ENCODE measurements at regions not wholly inside any gene's neighbourhood (a gene's known extent, or its start where the extent isn't known, plus 50 kb on each side); places are given as distances from the start of the nearest gene placed in this dataset.

DNA sequence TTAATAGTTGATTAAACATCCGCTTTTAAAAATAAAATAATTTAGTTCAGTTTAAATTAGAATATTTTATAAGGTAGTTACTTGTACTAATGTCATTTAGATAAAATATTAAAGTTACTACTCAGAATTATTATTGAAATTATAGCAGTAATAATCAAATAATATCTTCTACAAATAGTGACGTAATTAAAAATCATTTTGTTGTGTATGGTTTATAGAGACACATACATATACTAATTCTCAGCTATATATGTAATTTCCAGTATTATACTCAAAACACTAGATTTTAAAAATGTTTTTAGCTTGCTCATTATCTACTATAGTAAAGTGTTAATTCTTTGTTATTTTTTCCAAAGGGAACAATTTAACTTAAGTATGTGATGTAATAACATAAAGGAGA, 435.2 kb upstream of the MANEA start:
- ChIA-PET CTCF (no interaction called here), RAD21 (ENCODE audit: low non-redundant PET in 1 of 2, low total read pairs in 2 of 2, uncharacterized antibody in 2 of 2, unreplicated experiment in 2 of 2) (no interaction called here), POLR2A (no interaction called here)
- H4K20me1 ChIP-seq (ENCODE audit: insufficient read depth), result no peaks in the 10 kb centered on the region
- DNase-seq (ENCODE audit: low read depth, low spot score) (no peak), ATAC-seq (no peak)
- no peaks in the 10 kb centered on the region for H3K27me3 ChIP-seq (ENCODE audit: insufficient read depth, low read length)
- H3K9me3 ChIP-seq (ENCODE audit: control insufficient read depth in 1 of 2, insufficient read depth in 1 of 2, low read depth in 1 of 2, low read length in 2 of 2), result no peaks in the 10 kb centered on the region
- BruUV-seq (replicated peaks), result no TSS peak
- H3K36me3 ChIP-seq (ENCODE audit: control insufficient read depth in 1 of 2, insufficient read depth in 2 of 2, low read length in 2 of 2), result no peaks in the 10 kb centered on the region
- H2AFZ ChIP-seq (ENCODE audit: low read depth, low read length, poor library complexity, severe bottlenecking), result no peak overlapping the region
- intact Hi-C loops (cut with micrococcal nuclease), result no loop called here
- no peak overlapping the region for H3K27ac ChIP-seq (ENCODE audit: low read depth, low read length)
- H3K4me3 ChIP-seq (replicated peaks in 1 of 2; ENCODE audit: low read depth in 1 of 2, low read length in 2 of 2), result no peak overlapping the region
- no peak overlapping the region for H3K4me2 ChIP-seq (ENCODE audit: low read length)
- H3K9ac ChIP-seq (ENCODE audit: low read length), result no peak overlapping the region
- H3K4me1 ChIP-seq (ENCODE audit: control insufficient read depth in 1 of 2, insufficient read depth in 2 of 2, low read length in 2 of 2), result no peaks in the 10 kb centered on the region
- H3K9me2 ChIP-seq (ENCODE audit: insufficient read depth), result no peaks in the 10 kb centered on the region
- TF ChIP-seq JUND (IDR thresholded peaks at IDR 0.05) (no peak), EGR1 (IDR thresholded peaks at IDR 0.05; ENCODE audit: low read depth) (no peak), SIN3A (IDR thresholded peaks at IDR 0.05; ENCODE audit: low read depth) (no peak), POLR2A (IDR thresholded peaks at IDR 0.05; ENCODE audit: borderline replicate concordance, extremely low read depth, insufficient read depth, insufficient read length) (no peak), SRF (IDR thresholded peaks at IDR 0.05; ENCODE audit: low read depth) (no peak), ZFX (IDR thresholded peaks at IDR 0.05) (no peak), TCF7L2 (IDR thresholded peaks at IDR 0.05; ENCODE audit: borderline replicate concordance, extremely low read depth, insufficient read depth, insufficient read length) (no peak), EZH2phosphoT487 (IDR thresholded peaks at IDR 0.05; ENCODE audit: borderline replicate concordance) (no peak), YY1 (IDR thresholded peaks at IDR 0.05; ENCODE audit: extremely low read depth, insufficient replicate concordance, low read depth, low read length) (no peak), ZNF274 (IDR thresholded peaks at IDR 0.05; ENCODE audit: low read depth, low read length) (no peak), RAD21 (IDR thresholded peaks at IDR 0.05; ENCODE audit: low read depth) (no peak)
- TF ChIP-seq, protein P1, sequence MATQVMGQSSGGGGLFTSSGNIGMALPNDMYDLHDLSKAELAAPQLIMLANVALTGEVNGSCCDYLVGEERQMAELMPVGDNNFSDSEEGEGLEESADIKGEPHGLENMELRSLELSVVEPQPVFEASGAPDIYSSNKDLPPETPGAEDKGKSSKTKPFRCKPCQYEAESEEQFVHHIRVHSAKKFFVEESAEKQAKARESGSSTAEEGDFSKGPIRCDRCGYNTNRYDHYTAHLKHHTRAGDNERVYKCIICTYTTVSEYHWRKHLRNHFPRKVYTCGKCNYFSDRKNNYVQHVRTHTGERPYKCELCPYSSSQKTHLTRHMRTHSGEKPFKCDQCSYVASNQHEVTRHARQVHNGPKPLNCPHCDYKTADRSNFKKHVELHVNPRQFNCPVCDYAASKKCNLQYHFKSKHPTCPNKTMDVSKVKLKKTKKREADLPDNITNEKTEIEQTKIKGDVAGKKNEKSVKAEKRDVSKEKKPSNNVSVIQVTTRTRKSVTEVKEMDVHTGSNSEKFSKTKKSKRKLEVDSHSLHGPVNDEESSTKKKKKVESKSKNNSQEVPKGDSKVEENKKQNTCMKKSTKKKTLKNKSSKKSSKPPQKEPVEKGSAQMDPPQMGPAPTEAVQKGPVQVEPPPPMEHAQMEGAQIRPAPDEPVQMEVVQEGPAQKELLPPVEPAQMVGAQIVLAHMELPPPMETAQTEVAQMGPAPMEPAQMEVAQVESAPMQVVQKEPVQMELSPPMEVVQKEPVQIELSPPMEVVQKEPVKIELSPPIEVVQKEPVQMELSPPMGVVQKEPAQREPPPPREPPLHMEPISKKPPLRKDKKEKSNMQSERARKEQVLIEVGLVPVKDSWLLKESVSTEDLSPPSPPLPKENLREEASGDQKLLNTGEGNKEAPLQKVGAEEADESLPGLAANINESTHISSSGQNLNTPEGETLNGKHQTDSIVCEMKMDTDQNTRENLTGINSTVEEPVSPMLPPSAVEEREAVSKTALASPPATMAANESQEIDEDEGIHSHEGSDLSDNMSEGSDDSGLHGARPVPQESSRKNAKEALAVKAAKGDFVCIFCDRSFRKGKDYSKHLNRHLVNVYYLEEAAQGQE (IDR thresholded peaks at IDR 0.05; ENCODE audit: low read depth), result no peak
- TF ChIP-seq, protein P2, sequence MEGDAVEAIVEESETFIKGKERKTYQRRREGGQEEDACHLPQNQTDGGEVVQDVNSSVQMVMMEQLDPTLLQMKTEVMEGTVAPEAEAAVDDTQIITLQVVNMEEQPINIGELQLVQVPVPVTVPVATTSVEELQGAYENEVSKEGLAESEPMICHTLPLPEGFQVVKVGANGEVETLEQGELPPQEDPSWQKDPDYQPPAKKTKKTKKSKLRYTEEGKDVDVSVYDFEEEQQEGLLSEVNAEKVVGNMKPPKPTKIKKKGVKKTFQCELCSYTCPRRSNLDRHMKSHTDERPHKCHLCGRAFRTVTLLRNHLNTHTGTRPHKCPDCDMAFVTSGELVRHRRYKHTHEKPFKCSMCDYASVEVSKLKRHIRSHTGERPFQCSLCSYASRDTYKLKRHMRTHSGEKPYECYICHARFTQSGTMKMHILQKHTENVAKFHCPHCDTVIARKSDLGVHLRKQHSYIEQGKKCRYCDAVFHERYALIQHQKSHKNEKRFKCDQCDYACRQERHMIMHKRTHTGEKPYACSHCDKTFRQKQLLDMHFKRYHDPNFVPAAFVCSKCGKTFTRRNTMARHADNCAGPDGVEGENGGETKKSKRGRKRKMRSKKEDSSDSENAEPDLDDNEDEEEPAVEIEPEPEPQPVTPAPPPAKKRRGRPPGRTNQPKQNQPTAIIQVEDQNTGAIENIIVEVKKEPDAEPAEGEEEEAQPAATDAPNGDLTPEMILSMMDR (IDR thresholded peaks at IDR 0.05 in 2 of 3, conservative IDR thresholded peaks at IDR 0.05 in 1 of 3; ENCODE audit: borderline replicate concordance in 1 of 3, insufficient read depth in 1 of 3, low read depth in 2 of 3, low read length in 2 of 3), result no peak
- TF ChIP-seq, protein P3, sequence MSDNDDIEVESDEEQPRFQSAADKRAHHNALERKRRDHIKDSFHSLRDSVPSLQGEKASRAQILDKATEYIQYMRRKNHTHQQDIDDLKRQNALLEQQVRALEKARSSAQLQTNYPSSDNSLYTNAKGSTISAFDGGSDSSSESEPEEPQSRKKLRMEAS (IDR thresholded peaks at IDR 0.05), result no peak
- H3K79me2 ChIP-seq (ENCODE audit: insufficient read depth, low read length), result no peaks in the 10 kb centered on the region
